SK-N-SH (cell line): ENCODE measurements at regions not wholly inside any gene's neighbourhood (a gene's known extent, or its start where the extent isn't known, plus 50 kb on each side); places are given as distances from the start of the nearest gene placed in this dataset.

Experiments used
- CTCF ChIA-PET: fragments of 300-600, 350-600 bp; formaldehyde crosslinking; extraction: SDS; loops from one replicate; lab custom pipeline; 2021; lab: Yijun Ruan, JAX
- POLR2A ChIA-PET: fragments of 350-600 bp; sonication (Branson Sonifier 250); formaldehyde crosslinking; extraction: SDS; loops from one replicate; lab custom pipeline; 2020; ENCODE audit warnings: antibody characterized with exemption, inconsistent platforms; lab: Yijun Ruan, JAX
- DNase-seq: peaks from one replicate; pipeline ENCODE4 v3.0.0; 2012
- H2AFZ ChIP-seq: fragments of 200-600 bp; sonication (generic); 2 replicates; pipeline ENCODE4 v1.8.1; 2016; ENCODE audit warnings: antibody characterized with exemption, mild to moderate bottlenecking, low read depth
- H3F3A ChIP-seq: fragments of 200-600 bp; sonication (generic); replicated peaks from 2 replicates; pipeline ENCODE3; 2016; ENCODE audit warnings: antibody characterized with exemption, mild to moderate bottlenecking; ENCODE audit not compliant: insufficient read depth
- H3K27ac ChIP-seq, 2 experiments: fragments of 200-500 bp in 1 of 2; fragments of 200-600 bp in 1 of 2; sonication (Bioruptor generic) in 1 of 2; sonication (generic), shearing (Covaris generic) in 1 of 2; 2 replicates each; pipeline versions ENCODE4 v1.5.1 to v1.6.1; 2014 to 2016; ENCODE audit warnings: low read depth in 2 of 2, inconsistent platforms in 1 of 2, low read length in 1 of 2, mild to moderate bottlenecking in 1 of 2, mixed read lengths in 1 of 2
- H3K27me3 ChIP-seq: fragments of 200-600 bp; sonication (generic), shearing (Covaris generic); 2 replicates; pipeline ENCODE4 v1.6.1; 2016; ENCODE audit warnings: mixed run types; ENCODE audit not compliant: insufficient read depth
- H3K36me3 ChIP-seq, 2 experiments: fragments of 200-500 bp in 1 of 2; fragments of 200-600 bp in 1 of 2; sonication (Bioruptor generic) in 1 of 2; sonication (generic) in 1 of 2; replicated peaks in 1 of 2; 2 replicates each; pipeline versions ENCODE3 to v1.5.1; 2014 to 2016; ENCODE audit warnings: low read length in 1 of 2, mild to moderate bottlenecking in 1 of 2; ENCODE audit not compliant: insufficient read depth in 2 of 2, control insufficient read depth in 1 of 2
- H3K4me1 ChIP-seq, 2 experiments: fragments of 200-500 bp in 1 of 2; fragments of 200-600 bp in 1 of 2; sonication (Bioruptor generic) in 1 of 2; sonication (generic), shearing (Covaris generic) in 1 of 2; 2 replicates each; pipeline versions ENCODE4 v1.5.1 to v1.6.1; 2014 to 2016; ENCODE audit warnings: low read depth in 1 of 2, low read length in 1 of 2, mixed run types in 1 of 2; ENCODE audit not compliant: insufficient read depth in 2 of 2, control insufficient read depth in 1 of 2
- H3K4me2 ChIP-seq: fragments of 200-600 bp; sonication (generic), shearing (Covaris generic); 2 replicates; pipeline ENCODE4 v1.6.1; 2017; ENCODE audit warnings: mixed run types
- H3K4me3 ChIP-seq, 2 experiments: fragments of 200-500 bp in 1 of 2; fragments of 200-600 bp in 1 of 2; sonication (Bioruptor generic) in 1 of 2; sonication (generic), shearing (Covaris generic) in 1 of 2; 2 replicates each; pipeline versions ENCODE4 v1.5.1 to v1.8.1; 2014 to 2016; ENCODE audit warnings: low read depth in 2 of 2, inconsistent platforms in 1 of 2, low read length in 1 of 2, mild to moderate bottlenecking in 1 of 2, mixed read lengths in 1 of 2, moderate library complexity in 1 of 2
- H3K79me2 ChIP-seq: fragments of 200-600 bp; sonication (generic); 2 replicates; pipeline ENCODE4 v1.8.1; 2017; ENCODE audit warnings: mild to moderate bottlenecking; ENCODE audit not compliant: insufficient read depth
- H3K9ac ChIP-seq: fragments of 200-600 bp; sonication (generic); 2 replicates; pipeline ENCODE4 v1.6.1; 2017; ENCODE audit warnings: mixed run types
- H3K9me2 ChIP-seq: fragments of 200-600 bp; sonication (generic); 2 replicates; pipeline ENCODE4 v1.6.1; 2017; ENCODE audit warnings: mixed run types
- H3K9me3 ChIP-seq: fragments of 200-600 bp; sonication (generic); 2 replicates; pipeline ENCODE4 v1.6.1; 2017; ENCODE audit warnings: mixed run types, mild to moderate bottlenecking, moderate library complexity
- H4K20me1 ChIP-seq: fragments of 200-600 bp; sonication (generic); 2 replicates; pipeline ENCODE4 v1.6.1; 2017; ENCODE audit warnings: mild to moderate bottlenecking, mixed run types; ENCODE audit not compliant: insufficient read depth
- CTCF ChIP-seq: fragments of 200-600 bp; sonication (generic); IDR thresholded peaks from 2 replicates; pipeline ENCODE4 v1.6.1; 2017; ENCODE audit warnings: antibody characterized with exemption, mild to moderate bottlenecking, moderate library complexity
- FOSL2 ChIP-seq: IDR thresholded peaks from 2 replicates; pipeline ENCODE4 v1.4.0; 2012; ENCODE audit warnings: low read depth, mild to moderate bottlenecking, moderate library complexity, borderline replicate concordance
- FOXJ3 ChIP-seq: sonication (generic); formaldehyde crosslinking; IDR thresholded peaks from 2 replicates; pipeline ENCODE4 v1.5.1; 2020; ENCODE audit warnings: mild to moderate bottlenecking, missing genetic modification reagents
- GATA2 ChIP-seq: sonication (generic); formaldehyde crosslinking; IDR thresholded peaks from 2 replicates; pipeline ENCODE4 v1.5.0; 2020; ENCODE audit warnings: mild to moderate bottlenecking, missing genetic modification reagents
- MXI1 ChIP-seq: IDR thresholded peaks from 2 replicates; pipeline ENCODE4 v1.6.1; 2012; ENCODE audit warnings: mild to moderate bottlenecking, low read depth, low read length, improper control_type of control experiment
- NFIC ChIP-seq: IDR thresholded peaks from 2 replicates; pipeline ENCODE4 v1.4.0; 2012; ENCODE audit warnings: borderline replicate concordance
- NRF1 ChIP-seq: IDR thresholded peaks from 2 replicates; pipeline ENCODE4 v1.6.1; 2012; ENCODE audit warnings: low read depth, mild to moderate bottlenecking, low read length
- RCOR1 ChIP-seq: fragments of 150-350 bp; IDR thresholded peaks from 2 replicates; pipeline ENCODE4 v1.6.1; 2017; ENCODE audit warnings: antibody characterized with exemption, low read length
- WGBS: methylation state at CpG from one replicate; pipeline ENCODE4 v1.1.6; 2017; ENCODE audit warnings: low lambda C conversion rate; 5-methylcytosine and 5-hydroxymethylcytosine counted together
- TF ChIP-seq, protein P1 (sequence below): IDR thresholded peaks from 2 replicates; pipeline ENCODE4; 2012

GRCh38 chr12:123051556-123051955 lies 71.1 kb downstream of the ARL6IP4 start:
- ChIA-PET POLR2A (no interaction called here), CTCF (no interaction called here)
- H3K79me2 ChIP-seq, result no peaks in the 10 kb centered on the region
- no peak overlapping the region for H2AFZ ChIP-seq
- no peak for DNase-seq
- peaks cover 7 to 13% of the 10 kb centered on the region in 2 experiments; a peak in 1 of 4 replicates for H3K4me1 ChIP-seq
- TF ChIP-seq, protein P1, sequence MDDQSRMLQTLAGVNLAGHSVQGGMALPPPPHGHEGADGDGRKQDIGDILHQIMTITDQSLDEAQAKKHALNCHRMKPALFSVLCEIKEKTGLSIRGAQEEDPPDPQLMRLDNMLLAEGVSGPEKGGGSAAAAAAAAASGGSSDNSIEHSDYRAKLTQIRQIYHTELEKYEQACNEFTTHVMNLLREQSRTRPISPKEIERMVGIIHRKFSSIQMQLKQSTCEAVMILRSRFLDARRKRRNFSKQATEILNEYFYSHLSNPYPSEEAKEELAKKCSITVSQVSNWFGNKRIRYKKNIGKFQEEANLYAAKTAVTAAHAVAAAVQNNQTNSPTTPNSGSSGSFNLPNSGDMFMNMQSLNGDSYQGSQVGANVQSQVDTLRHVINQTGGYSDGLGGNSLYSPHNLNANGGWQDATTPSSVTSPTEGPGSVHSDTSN, result no peak
- no peak for TF ChIP-seq MXI1
- no peak for TF ChIP-seq RCOR1
- TF ChIP-seq NRF1, result no peak
- no peak for TF ChIP-seq FOXJ3 (CRISPR knock-in tag)
- no peak for TF ChIP-seq CTCF
- TF ChIP-seq NFIC, result no peak
- H3K9me2 ChIP-seq, result no peaks in the 10 kb centered on the region
- H3K9me3 ChIP-seq, result no peaks in the 10 kb centered on the region
- 100% methylated on average over 3 of the region's 3 CpGs for WGBS
- H3K27me3 ChIP-seq, result no peaks in the 10 kb centered on the region
- H3K4me2 ChIP-seq, result no peak overlapping the region
- peaks cover 3% of the 10 kb centered on the region; the same call in 1 of the 2 replicates for H4K20me1 ChIP-seq
- no peaks in the 10 kb centered on the region for H3K36me3 ChIP-seq
- no peak overlapping the region for H3K4me3 ChIP-seq
- H3K27ac ChIP-seq, result no peak overlapping the region
- no peak overlapping the region for H3K9ac ChIP-seq
- no peaks in the 10 kb centered on the region for H3F3A ChIP-seq

GRCh38 chr12:123050913-123051312 lies 70.4 kb downstream of the ARL6IP4 start:
- Histone ChIP-seq H3K9ac (no peak overlapping the region), H3K79me2 (no peaks in the 10 kb centered on the region; the same call in 1 of the 2 replicates), H3K36me3 (no peaks in the 10 kb centered on the region), H3K27ac (no peak overlapping the region), H2AFZ (no peak overlapping the region), H3K9me2 (no peaks in the 10 kb centered on the region), H4K20me1 (peaks cover 3% of the 10 kb centered on the region; the same call in 1 of the 2 replicates), H3K4me3 (no peak overlapping the region), H3K4me2 (no peak overlapping the region), H3K9me3 (no peaks in the 10 kb centered on the region), H3F3A (no peaks in the 10 kb centered on the region), H3K4me1 (peaks cover 4 to 13% of the 10 kb centered on the region in 2 experiments; a peak in 1 of 4 replicates), H3K27me3 (no peaks in the 10 kb centered on the region)
- no peak for TF ChIP-seq FOXJ3 (CRISPR knock-in tag)
- DNase-seq, result no peak
- POLR2A ChIA-PET, result no interaction called here
- CTCF ChIA-PET, result no interaction called here
- 90% methylated on average over 4 of the region's 4 CpGs for WGBS

DNA sequence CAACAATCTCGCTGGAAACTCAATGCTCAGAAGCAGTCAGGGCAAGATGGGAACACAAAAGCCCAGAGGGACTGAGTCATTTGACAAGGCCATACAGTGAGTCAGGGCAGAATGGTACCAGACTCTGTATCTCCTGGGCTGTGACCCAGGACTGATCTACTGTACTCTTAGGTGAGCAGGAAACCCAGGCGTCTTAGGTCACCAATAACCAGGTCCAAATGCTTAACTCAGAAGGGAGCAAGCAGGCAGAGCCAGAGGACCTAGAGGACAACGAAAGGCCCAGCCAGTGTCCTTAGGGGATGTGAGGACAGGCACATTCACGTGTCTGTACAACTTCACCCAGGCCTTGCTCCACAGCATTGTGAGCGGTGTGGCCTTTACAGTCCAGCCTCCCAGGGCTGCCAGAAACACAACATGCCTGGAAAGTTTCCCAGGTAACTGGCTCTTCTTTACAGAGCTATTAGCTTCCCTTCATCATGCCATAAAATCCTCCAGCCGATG lies 69.9 kb downstream of the ARL6IP4 start:
- no peak for TF ChIP-seq GATA2 (CRISPR knock-in tag)
- TF ChIP-seq FOSL2, result peak; percentile 33; the same call in 1 of the 2 replicates
- TF ChIP-seq, all 33 proteins: peak for 1
- no peak overlapping the region for H2AFZ ChIP-seq
- H3K9me2 ChIP-seq, result no peaks in the 10 kb centered on the region
- no peak overlapping the region for H3K9ac ChIP-seq
- DNase-seq, result no peak
- peaks cover 0 to 16% of the 10 kb centered on the region in 2 experiments; a peak in 1 of 4 replicates for H3K4me1 ChIP-seq
- H3K36me3 ChIP-seq, result no peaks in the 10 kb centered on the region
- H4K20me1 ChIP-seq, result peaks cover 3% of the 10 kb centered on the region; the same call in 1 of the 2 replicates
- CTCF ChIA-PET, result no interaction called here
- H3K27ac ChIP-seq, result peak overlapping the region in 1 of 2 experiments; percentile 33; a peak in 2 of 4 replicates
- 80% methylated on average over 4 of the region's 6 CpGs for WGBS
- no peaks in the 10 kb centered on the region; the same call in 1 of the 2 replicates for H3K79me2 ChIP-seq
- no peaks in the 10 kb centered on the region for H3F3A ChIP-seq
- POLR2A ChIA-PET, result no interaction called here
- H3K4me2 ChIP-seq, result 0 out of 2 replicates have a peak overlapping the region, but pooled peaks have one; percentile 3
- H3K9me3 ChIP-seq, result no peaks in the 10 kb centered on the region
- H3K4me3 ChIP-seq, result no peak overlapping the region
- no peaks in the 10 kb centered on the region for H3K27me3 ChIP-seq
